ENCODE measurements at regions not wholly inside any gene's neighbourhood (a gene's known extent, or its start where the extent isn't known, plus 50 kb on each side); places are given as distances from the start of the nearest gene placed in this dataset.

DNA sequence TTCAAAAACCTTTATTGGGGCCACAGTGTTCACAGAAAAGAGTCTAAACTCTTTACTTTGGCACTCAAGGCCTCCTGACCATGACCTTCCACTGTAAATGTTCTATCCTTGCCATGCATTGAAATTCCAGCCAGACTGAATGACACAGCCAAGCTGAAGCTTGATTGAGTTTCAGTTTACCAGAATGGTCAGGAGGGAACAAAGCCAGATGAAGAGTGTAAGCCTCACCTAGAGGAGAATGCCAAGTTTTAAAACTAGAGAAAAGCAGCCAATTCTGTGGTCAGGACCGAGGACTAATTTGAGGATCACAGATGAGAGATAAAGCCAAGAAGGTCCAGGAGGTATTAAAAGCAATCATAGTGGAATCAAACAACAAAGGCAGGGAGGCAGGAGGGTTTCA is 215.3 kb downstream of the KCNA4 start:
- no peak overlapping the region for H3K4me3 Mint-ChIP-seq (ENCODE audit: unreplicated experiment)
- H3K9me3 Mint-ChIP-seq (ENCODE audit: unreplicated experiment): no peaks in the 10 kb centered on the region
- no peaks in the 10 kb centered on the region for H3K27me3 Mint-ChIP-seq (ENCODE audit: unreplicated experiment)
- H3K4me1 Mint-ChIP-seq (ENCODE audit: low read depth, unreplicated experiment): no peaks in the 10 kb centered on the region
- TF ChIP-seq, protein P1, sequence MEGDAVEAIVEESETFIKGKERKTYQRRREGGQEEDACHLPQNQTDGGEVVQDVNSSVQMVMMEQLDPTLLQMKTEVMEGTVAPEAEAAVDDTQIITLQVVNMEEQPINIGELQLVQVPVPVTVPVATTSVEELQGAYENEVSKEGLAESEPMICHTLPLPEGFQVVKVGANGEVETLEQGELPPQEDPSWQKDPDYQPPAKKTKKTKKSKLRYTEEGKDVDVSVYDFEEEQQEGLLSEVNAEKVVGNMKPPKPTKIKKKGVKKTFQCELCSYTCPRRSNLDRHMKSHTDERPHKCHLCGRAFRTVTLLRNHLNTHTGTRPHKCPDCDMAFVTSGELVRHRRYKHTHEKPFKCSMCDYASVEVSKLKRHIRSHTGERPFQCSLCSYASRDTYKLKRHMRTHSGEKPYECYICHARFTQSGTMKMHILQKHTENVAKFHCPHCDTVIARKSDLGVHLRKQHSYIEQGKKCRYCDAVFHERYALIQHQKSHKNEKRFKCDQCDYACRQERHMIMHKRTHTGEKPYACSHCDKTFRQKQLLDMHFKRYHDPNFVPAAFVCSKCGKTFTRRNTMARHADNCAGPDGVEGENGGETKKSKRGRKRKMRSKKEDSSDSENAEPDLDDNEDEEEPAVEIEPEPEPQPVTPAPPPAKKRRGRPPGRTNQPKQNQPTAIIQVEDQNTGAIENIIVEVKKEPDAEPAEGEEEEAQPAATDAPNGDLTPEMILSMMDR (IDR thresholded peaks at IDR 0.05; ENCODE audit: partially characterized antibody, unreplicated experiment): no peak
- H3K27ac Mint-ChIP-seq (ENCODE audit: unreplicated experiment): no peak overlapping the region
- H3K36me3 Mint-ChIP-seq (ENCODE audit: unreplicated experiment): no peaks in the 10 kb centered on the region
- DNase-seq: no peak

DNA sequence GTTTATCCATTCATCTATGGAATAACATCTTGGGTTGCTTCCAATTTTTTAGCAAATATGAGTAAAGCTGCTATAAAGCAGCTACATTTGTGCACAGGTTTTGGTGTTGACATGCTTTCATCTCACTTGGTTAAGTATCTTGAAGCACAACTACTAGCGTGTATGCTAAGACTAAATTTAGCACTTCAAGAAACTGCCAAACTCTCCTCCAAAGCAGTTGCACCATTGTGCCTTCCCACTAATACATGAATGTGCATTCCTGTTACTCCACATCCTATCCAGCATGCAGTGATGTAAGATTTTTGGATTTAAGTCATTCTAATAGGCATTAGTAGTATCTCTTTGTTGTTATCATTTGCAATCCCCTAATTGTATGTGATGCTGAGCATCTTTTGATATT is 230.7 kb downstream of the KCNA4 start:
- H3K4me3 Mint-ChIP-seq (ENCODE audit: unreplicated experiment): no peak overlapping the region
- H3K9me3 Mint-ChIP-seq (ENCODE audit: unreplicated experiment): no peaks in the 10 kb centered on the region
- H3K36me3 Mint-ChIP-seq (ENCODE audit: unreplicated experiment): no peaks in the 10 kb centered on the region
- no peaks in the 10 kb centered on the region for H3K4me1 Mint-ChIP-seq (ENCODE audit: low read depth, unreplicated experiment)
- H3K27me3 Mint-ChIP-seq (ENCODE audit: unreplicated experiment): no peaks in the 10 kb centered on the region
- no peak overlapping the region for H3K27ac Mint-ChIP-seq (ENCODE audit: unreplicated experiment)
- DNase-seq: no peak
- TF ChIP-seq, protein P1 (IDR thresholded peaks at IDR 0.05; ENCODE audit: partially characterized antibody, unreplicated experiment): no peak

DNA sequence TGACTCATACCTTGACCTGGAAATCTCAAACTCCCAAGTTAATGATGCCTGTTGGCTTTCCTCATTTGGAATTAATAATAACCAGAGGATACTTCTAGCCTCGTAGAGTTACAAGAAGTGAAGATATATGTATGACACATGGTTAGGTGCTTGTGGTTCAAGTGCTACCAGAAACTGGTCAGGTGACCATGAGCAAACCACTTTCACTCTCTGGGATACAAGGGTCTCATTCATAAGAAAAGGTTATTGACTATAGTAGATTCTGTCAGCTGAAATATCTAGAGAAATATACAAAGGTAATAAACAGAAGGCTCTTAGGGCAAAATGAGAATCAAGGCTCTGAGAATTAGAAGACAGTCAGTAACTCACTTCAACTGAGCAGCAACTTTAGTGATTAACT is 233.3 kb downstream of the KCNA4 start:
- H3K4me1 Mint-ChIP-seq (ENCODE audit: low read depth, unreplicated experiment): no peaks in the 10 kb centered on the region
- TF ChIP-seq, protein P1 (IDR thresholded peaks at IDR 0.05; ENCODE audit: partially characterized antibody, unreplicated experiment): no peak
- H3K36me3 Mint-ChIP-seq (ENCODE audit: unreplicated experiment): no peaks in the 10 kb centered on the region
- no peaks in the 10 kb centered on the region for H3K9me3 Mint-ChIP-seq (ENCODE audit: unreplicated experiment)
- H3K27ac Mint-ChIP-seq (ENCODE audit: unreplicated experiment): no peak overlapping the region
- no peak for DNase-seq
- H3K27me3 Mint-ChIP-seq (ENCODE audit: unreplicated experiment): peaks cover 3% of the 10 kb centered on the region
- no peak overlapping the region for H3K4me3 Mint-ChIP-seq (ENCODE audit: unreplicated experiment)

DNA sequence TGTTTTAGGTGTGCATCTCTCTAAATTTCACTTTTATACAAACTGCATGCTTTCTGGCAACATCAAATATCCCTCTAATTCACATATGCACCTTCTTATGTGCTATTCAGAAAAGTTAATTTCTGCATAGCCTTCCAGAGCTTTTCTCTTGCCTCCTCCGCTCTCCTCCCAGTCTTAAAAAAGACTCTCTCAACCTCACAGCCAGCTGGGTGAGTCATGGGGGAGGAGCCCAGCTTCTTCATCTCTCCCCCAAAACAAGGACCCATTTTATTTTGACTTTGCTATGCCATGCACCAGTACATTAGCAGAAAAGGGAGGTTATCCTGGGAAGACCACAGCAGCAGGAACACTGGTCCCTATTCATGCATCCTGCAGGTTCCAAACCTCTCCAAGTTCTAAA is 234.4 kb downstream of the KCNA4 start:
- TF ChIP-seq, protein P1 (IDR thresholded peaks at IDR 0.05; ENCODE audit: partially characterized antibody, unreplicated experiment): no peak
- no peak overlapping the region for H3K27ac Mint-ChIP-seq (ENCODE audit: unreplicated experiment)

DNA sequence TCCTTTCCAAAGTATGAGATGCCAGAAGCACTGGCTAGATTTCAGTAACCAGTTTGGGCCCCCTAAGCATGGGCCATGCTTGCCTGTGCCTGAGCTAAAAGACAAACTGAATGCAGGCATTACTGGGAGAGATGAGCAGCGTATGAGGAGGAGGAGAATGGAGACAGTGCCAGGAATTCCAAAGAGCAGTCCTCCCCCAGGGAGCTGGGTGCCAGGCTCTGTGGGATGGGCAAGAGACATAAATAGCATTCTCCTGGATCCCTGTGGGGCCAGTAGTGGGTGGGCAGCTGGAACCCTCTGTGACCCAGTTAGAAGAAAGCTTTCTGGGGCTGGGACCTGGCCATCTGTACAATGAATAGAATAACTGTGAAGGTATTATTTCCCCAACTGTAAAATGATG is 235.6 kb downstream of the KCNA4 start:
- no peaks in the 10 kb centered on the region for H3K36me3 Mint-ChIP-seq (ENCODE audit: unreplicated experiment)
- H3K4me3 Mint-ChIP-seq (ENCODE audit: unreplicated experiment): no peak overlapping the region
- no peak for DNase-seq
- peaks cover 3% of the 10 kb centered on the region for H3K27me3 Mint-ChIP-seq (ENCODE audit: unreplicated experiment)
- H3K9me3 Mint-ChIP-seq (ENCODE audit: unreplicated experiment): no peaks in the 10 kb centered on the region
- H3K27ac Mint-ChIP-seq (ENCODE audit: unreplicated experiment): no peak overlapping the region
- TF ChIP-seq, protein P1 (IDR thresholded peaks at IDR 0.05; ENCODE audit: partially characterized antibody, unreplicated experiment): no peak
- H3K4me1 Mint-ChIP-seq (ENCODE audit: low read depth, unreplicated experiment): no peaks in the 10 kb centered on the region

More for the DNA sequence above, 234.4 kb downstream of the KCNA4 start:
- no peak for DNase-seq
- peaks cover 3% of the 10 kb centered on the region for H3K27me3 Mint-ChIP-seq (ENCODE audit: unreplicated experiment)
- H3K4me3 Mint-ChIP-seq (ENCODE audit: unreplicated experiment): no peak overlapping the region
- no peaks in the 10 kb centered on the region for H3K36me3 Mint-ChIP-seq (ENCODE audit: unreplicated experiment)
- no peaks in the 10 kb centered on the region for H3K4me1 Mint-ChIP-seq (ENCODE audit: low read depth, unreplicated experiment)
- H3K9me3 Mint-ChIP-seq (ENCODE audit: unreplicated experiment): no peaks in the 10 kb centered on the region

Data from glutamatergic neuron (in vitro differentiated cells).